ENCODE measurements at regions not wholly inside any gene's neighbourhood (a gene's known extent, or its start where the extent isn't known, plus 50 kb on each side); places are given as distances from the start of the nearest gene placed in this dataset.

DNA sequence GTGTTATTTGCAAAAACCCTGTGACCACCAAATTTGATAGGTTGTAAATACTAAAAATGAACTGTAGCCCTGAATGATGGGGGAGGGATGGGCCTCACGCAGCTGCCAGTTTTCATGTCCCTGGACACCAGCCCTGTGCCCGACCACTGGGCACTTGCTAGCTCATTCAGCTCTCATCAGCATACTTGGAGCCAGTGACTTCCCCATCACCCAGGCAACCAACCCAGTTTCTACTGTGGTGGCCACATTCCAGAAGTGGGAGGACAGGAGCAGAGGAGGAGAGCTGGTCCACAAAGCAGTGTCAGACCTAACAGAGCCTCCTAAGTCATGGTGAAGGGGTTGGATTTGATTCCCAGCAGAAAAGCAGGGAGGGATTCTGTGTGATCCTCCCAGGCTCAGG, 128.2 kb downstream of the CPEB2 start:
- no peak for DNase-seq (ENCODE audit: low spot score)

DNA sequence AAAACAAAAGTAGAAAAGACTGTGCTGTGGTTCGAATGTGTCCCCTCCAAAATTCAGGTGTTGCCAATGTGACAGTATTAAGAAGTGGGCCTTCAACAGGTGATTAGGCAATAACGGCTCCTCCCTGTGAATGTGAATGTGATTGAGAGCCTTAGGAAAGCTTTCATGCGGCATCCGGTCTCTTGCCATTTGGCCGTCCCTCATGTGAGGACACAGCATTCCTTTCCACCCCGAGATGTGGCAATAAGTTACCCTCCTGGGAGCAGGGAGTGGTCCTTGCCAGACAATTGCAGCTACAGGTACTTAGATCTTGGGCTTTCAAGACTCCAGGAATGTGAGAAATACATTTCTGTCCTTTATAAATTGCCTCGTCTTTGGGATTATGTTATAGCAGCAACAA, 129.3 kb downstream of the CPEB2 start:
- DNase-seq (ENCODE audit: low spot score), result no peak

- DNase-seq (ENCODE audit: low spot score), result no peak
Measured at GRCh38 chr4:15132739-15133138, 130.5 kb downstream of the CPEB2 start.

DNA sequence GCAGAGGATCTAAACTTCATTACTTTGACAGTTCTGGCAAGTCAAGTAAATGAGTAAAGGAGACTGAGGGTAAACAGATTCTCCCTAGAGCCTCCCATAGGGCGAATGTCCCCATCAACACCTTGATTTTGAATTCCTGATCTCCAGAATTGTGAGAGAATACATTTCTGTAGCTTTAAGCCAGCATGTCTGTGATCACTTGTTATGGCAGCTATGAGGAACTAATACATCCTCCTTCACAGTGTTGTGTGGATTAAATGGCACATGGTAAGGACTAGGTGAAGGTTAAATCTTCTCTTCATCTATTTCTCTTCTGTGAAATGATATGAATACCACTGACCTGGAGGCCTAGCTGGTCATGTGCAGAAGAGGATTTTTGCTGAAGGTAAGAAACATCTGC, 137.3 kb downstream of the CPEB2 start:
- no peak for DNase-seq (ENCODE audit: low spot score)

DNA sequence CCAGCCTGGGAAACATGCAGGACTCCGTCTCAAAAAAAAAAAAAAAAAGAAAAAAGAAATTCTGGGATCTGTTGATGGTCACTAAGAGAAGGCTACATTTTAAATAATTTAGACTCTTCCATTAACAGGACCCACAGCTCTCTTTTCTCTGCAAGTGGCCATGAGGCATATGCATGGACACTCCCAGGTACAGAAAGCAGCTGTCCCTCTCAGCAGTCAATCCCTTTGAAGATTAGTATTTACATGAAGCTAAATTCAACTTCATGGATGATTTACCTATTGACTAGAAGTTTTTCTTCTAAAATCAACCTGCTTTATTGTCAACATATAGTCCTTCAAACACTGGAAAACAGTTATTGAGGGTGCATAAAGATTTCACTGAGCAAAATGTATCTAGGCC, 139.9 kb downstream of the CPEB2 start:
- DNase-seq (ENCODE audit: low spot score), result no peak

DNA sequence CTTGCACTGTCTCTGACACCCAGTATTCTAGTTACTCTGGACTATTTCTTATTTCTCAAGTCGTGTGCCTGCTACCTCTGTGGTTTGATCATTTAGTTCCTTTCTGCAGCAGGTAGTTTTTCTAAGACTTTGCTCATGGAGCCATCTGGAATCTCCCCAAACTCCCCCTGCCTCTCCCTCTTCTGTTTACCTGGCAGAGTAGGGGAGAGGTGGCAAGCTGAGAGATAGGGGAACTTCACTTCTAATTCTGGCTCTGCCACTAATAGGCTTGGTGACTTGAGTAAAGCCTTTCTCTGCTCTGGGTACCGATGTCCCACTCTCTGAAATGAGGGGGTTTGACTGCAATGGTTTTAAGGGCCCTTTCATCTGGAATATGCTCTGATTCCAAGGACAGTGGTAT, 141.3 kb downstream of the CPEB2 start:
- DNase-seq (ENCODE audit: low spot score), result no peak

DNA sequence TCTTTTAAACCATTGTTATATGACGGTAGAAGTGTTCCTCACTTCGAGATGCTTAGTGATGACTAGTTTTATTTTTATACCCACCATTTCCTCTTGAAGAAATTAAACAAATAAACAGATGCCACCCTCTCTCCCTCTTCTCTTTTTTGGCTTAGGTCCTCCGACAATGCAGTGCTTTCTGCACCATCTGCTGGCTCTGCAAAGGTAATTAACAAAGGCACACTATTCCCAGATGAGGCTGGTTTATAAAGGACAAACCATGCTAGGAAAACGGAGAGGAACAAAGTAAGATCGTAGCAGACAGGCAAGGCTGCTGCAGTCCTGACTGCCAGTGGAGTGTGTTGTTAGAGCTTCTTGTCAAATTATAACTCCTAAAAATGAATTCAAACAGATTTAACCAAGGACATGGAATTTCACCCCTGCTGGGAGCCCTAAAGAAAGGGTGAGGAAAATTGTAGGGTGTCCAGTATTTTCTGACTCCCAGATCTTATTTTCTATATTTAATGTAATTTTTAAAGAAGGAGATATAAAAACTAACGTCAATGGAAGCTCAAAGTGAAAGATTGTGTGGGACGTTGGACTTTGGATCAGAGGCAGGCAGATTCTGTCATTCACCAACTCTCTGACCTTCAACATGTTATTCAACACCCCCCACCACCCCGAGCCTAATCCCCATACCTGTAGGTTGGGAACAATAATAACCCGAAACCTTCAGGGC, 142.1 kb downstream of the CPEB2 start:
- no peak for DNase-seq (ENCODE audit: low spot score)

DNA sequence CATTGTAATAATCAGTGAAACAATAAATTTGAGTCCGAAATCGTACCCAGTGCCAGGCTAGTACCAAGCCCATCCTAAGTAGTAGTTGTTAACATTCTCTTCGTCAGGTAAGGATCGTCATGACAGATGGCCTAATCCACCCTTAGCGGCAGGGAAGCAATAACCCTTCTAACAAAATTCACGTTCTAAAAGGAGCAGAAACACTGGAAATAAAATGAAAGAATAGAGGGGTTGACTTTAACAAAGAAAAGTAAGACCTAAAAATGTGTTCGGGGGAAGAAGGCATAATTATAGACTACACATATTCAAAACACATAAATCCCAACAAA, 142.7 kb downstream of the CPEB2 start:
- DNase-seq (ENCODE audit: low spot score), result no peak

GRCh38 chr4:15145709-15146108, 143.4 kb downstream of the CPEB2 start:
- DNase-seq (ENCODE audit: low spot score), result no peak

DNA sequence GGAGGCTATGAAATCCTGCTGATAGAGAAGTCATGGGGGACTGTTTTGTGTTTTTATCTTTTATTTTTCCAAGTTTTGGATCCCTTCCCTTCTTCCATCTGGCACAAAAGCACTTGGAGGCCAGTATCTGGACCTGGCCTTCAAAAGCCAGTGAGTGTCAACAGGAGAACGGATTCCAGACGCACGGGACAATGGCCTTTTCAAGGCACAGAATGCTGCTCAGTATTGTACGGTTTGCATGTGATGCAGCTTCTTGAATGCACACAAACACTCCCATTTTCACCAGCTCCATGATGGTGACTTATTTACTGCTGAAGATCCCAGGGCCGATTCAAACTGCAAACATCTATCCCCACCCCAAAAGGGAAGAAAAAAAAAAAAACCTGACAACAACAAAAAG, 145.4 kb downstream of the CPEB2 start:
- DNase-seq (ENCODE audit: low spot score), result no peak

GRCh38 chr4:15148199-15148598, 145.9 kb downstream of the CPEB2 start:
- no peak for DNase-seq (ENCODE audit: low spot score)

GRCh38 chr4:15148691-15149090, 146.4 kb downstream of the CPEB2 start:
- DNase-seq (ENCODE audit: low spot score), result no peak

- DNase-seq (ENCODE audit: low spot score), result no peak
Measured at GRCh38 chr4:15149234-15149838, 147.1 kb downstream of the CPEB2 start.

DNA sequence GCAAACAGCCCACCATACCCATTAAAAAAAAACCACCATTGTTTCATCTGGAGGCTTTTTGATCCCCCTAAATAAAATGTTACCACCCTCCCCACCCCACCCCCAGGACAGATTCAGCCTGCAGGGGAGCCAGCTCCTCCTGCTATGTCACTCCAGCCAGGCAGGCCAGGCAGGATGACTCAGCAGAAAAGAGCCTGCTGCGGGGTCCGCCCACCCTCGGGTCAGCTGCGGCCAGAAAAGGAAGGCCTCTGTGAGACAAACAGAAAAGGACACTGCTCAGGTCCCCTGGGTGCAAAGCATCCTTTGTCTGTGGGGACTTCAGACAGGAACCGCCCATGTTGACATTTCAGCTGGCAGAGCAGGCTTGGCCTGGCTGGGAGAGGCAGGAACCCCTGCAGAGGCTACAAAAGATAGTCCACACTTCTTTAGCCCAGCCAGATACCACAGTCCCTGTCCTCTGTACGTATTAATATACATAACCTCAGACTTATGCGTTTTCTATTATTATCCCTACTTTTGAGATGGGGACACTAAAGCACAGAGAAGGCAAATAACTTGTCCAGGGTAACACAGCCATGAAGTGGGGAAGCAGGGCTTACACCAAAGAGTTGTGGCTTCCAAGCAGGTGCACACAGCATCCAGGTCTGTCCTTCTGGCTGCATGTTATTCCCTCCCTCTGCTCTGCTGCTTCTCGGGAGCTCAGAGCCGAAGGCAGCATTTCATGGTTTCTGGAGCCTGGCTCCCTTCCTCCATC, 147.7 kb downstream of the CPEB2 start:
- no peak for DNase-seq (ENCODE audit: low spot score)

- no peak for DNase-seq (ENCODE audit: low spot score)
Measured at GRCh38 chr4:15150631-15151030, 148.3 kb downstream of the CPEB2 start.

- no peak for DNase-seq (ENCODE audit: low spot score)
Measured at GRCh38 chr4:15151033-15151432, 148.8 kb downstream of the CPEB2 start.

GRCh38 chr4:15153662-15154061, 151.4 kb downstream of the CPEB2 start:
- DNase-seq (ENCODE audit: low spot score), result no peak

- DNase-seq (ENCODE audit: low spot score), result no peak
Measured at GRCh38 chr4:15158406-15159091, 156.3 kb downstream of the CPEB2 start.

GRCh38 chr4:15159477-15160019, 157.3 kb downstream of the CPEB2 start:
- DNase-seq (ENCODE audit: low spot score), result no peak

GRCh38 chr4:15161439-15161838, 159.2 kb downstream of the CPEB2 start:
- DNase-seq (ENCODE audit: low spot score), result no peak

DNA sequence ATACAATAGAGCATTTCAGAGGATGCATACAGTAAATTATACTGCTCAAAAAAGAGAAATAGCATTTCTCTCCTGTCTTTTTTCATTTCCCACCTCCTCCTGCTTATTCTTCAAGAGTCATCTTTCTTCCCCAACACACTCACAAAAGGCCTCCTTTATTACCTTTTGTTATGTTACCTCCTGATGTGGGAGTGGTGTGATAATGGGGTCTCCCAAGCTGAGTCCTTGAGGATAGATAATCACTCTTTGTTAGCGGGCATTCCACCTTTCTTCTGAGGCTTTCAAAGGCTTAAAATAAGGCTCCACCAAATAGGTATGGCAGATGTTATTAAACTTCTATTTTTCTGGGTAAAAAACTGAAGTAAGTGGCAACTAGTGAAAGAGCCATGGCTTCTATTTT, 159.8 kb downstream of the CPEB2 start:
- DNase-seq (ENCODE audit: low spot score), result no peak

- peak; percentile 37 for DNase-seq (ENCODE audit: low spot score)
Measured at GRCh38 chr4:15162465-15163283, 160.4 kb downstream of the CPEB2 start.

All from NAMALWA (cell line).